GM23338 (cell line): ENCODE measurements at regions not wholly inside any gene's neighbourhood (a gene's known extent, or its start where the extent isn't known, plus 50 kb on each side); places are given as distances from the start of the nearest gene placed in this dataset.

ENCODE experiments used
- ATAC-seq: fragments of 200-7000 bp; cut with Tn5 transposase; 3 replicates; pipeline ENCODE4 v1.9.1; 2020
- DNase-seq: peaks from one replicate; pipeline ENCODE4 v3.0.0-alpha.2; 2015; ENCODE audit warnings: low spot score
- H2AFZ ChIP-seq: fragments of 200-600 bp; sonication (generic); 2 replicates; pipeline ENCODE4 v1.8.0; 2016; ENCODE audit warnings: antibody characterized with exemption, mild to moderate bottlenecking, moderate library complexity
- H3F3A ChIP-seq: fragments of 200-600 bp; sonication (generic); replicated peaks from 2 replicates; pipeline ENCODE4 v1.8.0; 2017; ENCODE audit warnings: antibody characterized with exemption, mixed run types, low read depth
- H3K27ac ChIP-seq: fragments of 200-600 bp; sonication (generic); 2 replicates; pipeline ENCODE4 v1.6.1; 2016; ENCODE audit warnings: low read depth
- H3K27me3 ChIP-seq: fragments of 200-600 bp; sonication (generic); 2 replicates; pipeline ENCODE4 v1.8.0; 2016; ENCODE audit warnings: mild to moderate bottlenecking, mixed run types, moderate library complexity; ENCODE audit not compliant: insufficient read depth
- H3K36me3 ChIP-seq: fragments of 200-600 bp; sonication (generic); 2 replicates; pipeline ENCODE4 v1.8.0; 2016; ENCODE audit warnings: mild to moderate bottlenecking; ENCODE audit not compliant: insufficient read depth
- H3K4me1 ChIP-seq: fragments of 200-600 bp; sonication (generic); 2 replicates; pipeline ENCODE4 v1.8.0; 2016; ENCODE audit warnings: mild to moderate bottlenecking, moderate library complexity; ENCODE audit not compliant: insufficient read depth
- H3K4me2 ChIP-seq: fragments of 200-600 bp; sonication (generic); 2 replicates; pipeline ENCODE4 v1.7.1; 2017; ENCODE audit warnings: mixed run types
- H3K4me3 ChIP-seq: fragments of 200-600 bp; sonication (generic); 2 replicates; pipeline ENCODE4 v1.6.1; 2016; ENCODE audit warnings: mixed run types
- H3K79me2 ChIP-seq: fragments of 200-600 bp; sonication (generic); replicated peaks from 2 replicates; pipeline ENCODE4 v1.8.0; 2017; ENCODE audit warnings: mild to moderate bottlenecking; ENCODE audit not compliant: insufficient read depth
- H3K9me2 ChIP-seq: fragments of 200-600 bp; sonication (generic); 2 replicates; pipeline ENCODE4 v1.8.0; 2017; ENCODE audit not compliant: insufficient read depth
- H4K20me1 ChIP-seq: fragments of 200-600 bp; sonication (generic); replicated peaks from 2 replicates; pipeline ENCODE4 v1.8.0; 2017; ENCODE audit warnings: mild to moderate bottlenecking; ENCODE audit not compliant: insufficient read depth
- H3K27ac Mint-ChIP-seq: 2 replicates; pipeline ENCODE4 v1.8.0; 2020; ENCODE audit warnings: inconsistent platforms, mild to moderate bottlenecking, moderate library complexity, mixed read lengths
- H3K27me3 Mint-ChIP-seq: 3 replicates; pipeline ENCODE4 v1.8.0; 2022; ENCODE audit warnings: low read depth, mild to moderate bottlenecking, moderate library complexity, mixed read lengths, inconsistent platforms; ENCODE audit not compliant: insufficient read depth, poor library complexity
- H3K36me3 Mint-ChIP-seq: 3 replicates; pipeline ENCODE4 v1.8.0; 2021; ENCODE audit warnings: low read depth, mild to moderate bottlenecking, inconsistent platforms, moderate library complexity, mixed read lengths
- H3K4me1 Mint-ChIP-seq: 3 replicates; pipeline ENCODE4 v1.8.0; 2020; ENCODE audit warnings: mild to moderate bottlenecking, inconsistent platforms, mixed read lengths
- H3K4me3 Mint-ChIP-seq: 3 replicates; pipeline ENCODE4 v1.8.0; 2021; ENCODE audit warnings: moderate library complexity, mild to moderate bottlenecking, inconsistent platforms, mixed read lengths
- H3K9me3 Mint-ChIP-seq: 3 replicates; pipeline ENCODE4 v1.8.0; 2020; ENCODE audit warnings: moderate library complexity, mild to moderate bottlenecking, inconsistent platforms, mixed read lengths
- CTCF ChIP-seq, 2 experiments: fragments of 200-600 bp in 1 of 2; sonication (generic) in 1 of 2; conservative IDR thresholded peaks; 2 replicates each; pipeline versions ENCODE4 v1.5.1 to v1.6.1; 2016 to 2017; ENCODE audit warnings: antibody characterized with exemption in 2 of 2, low read depth in 2 of 2, mild to moderate bottlenecking in 2 of 2, moderate library complexity in 1 of 2
- NANOG ChIP-seq: IDR thresholded peaks from 2 replicates; pipeline ENCODE4 v1.6.1; 2016; ENCODE audit warnings: antibody characterized with exemption, borderline replicate concordance
- REST ChIP-seq: IDR thresholded peaks from one replicate; pipeline ENCODE4 v1.6.1; 2018; ENCODE audit warnings: antibody characterized with exemption; ENCODE audit not compliant: unreplicated experiment
- ZNF331 ChIP-seq: fragments of 250-450 bp; sonication (Bioruptor Pico); IDR thresholded peaks from 2 replicates; pipeline ENCODE4 v1.5.0; 2020; ENCODE audit warnings: low read depth, mild to moderate bottlenecking, moderate library complexity

- TF ChIP-seq ZNF331 (CRISPR knock-in tag) (no peak), CTCF (conservative IDR thresholded peaks at IDR 0.05; ENCODE audit: low read depth in 2 of 2) (no peak), NANOG (no peak), REST (no peak)
- DNase-seq, result no peak
- Histone ChIP-seq H3K9me2 (no peaks in the 10 kb centered on the region), H3K4me2 (no peak overlapping the region; the same call in 1 of the 2 replicates), H4K20me1 (no peaks in the 10 kb centered on the region), H3K4me1 (no peaks in the 10 kb centered on the region), H3K4me3 (no peak overlapping the region), H2AFZ (no peak overlapping the region), H3F3A (no peaks in the 10 kb centered on the region), H3K36me3 (no peaks in the 10 kb centered on the region), H3K27me3 (no peaks in the 10 kb centered on the region), H3K27ac (no peak overlapping the region), H3K79me2 (no peaks in the 10 kb centered on the region)
- H3K4me1 Mint-ChIP-seq, result peaks cover 41% of the 10 kb centered on the region; the same call in 2 of the 3 replicates
- no peak for ATAC-seq
- no peak overlapping the region for H3K27ac Mint-ChIP-seq
- H3K4me3 Mint-ChIP-seq, result no peak overlapping the region
- peaks cover 10% of the 10 kb centered on the region for H3K27me3 Mint-ChIP-seq
- H3K9me3 Mint-ChIP-seq, result no peaks in the 10 kb centered on the region
- no peaks in the 10 kb centered on the region for H3K36me3 Mint-ChIP-seq
Observed at GRCh38 chrX:39897741-39898097, 200.0 kb downstream of the BCOR start.

GRCh38 chrX:39898147-39898546 is 199.6 kb downstream of the BCOR start:
- Histone ChIP-seq H3K27ac (no peak overlapping the region), H3K27me3 (no peaks in the 10 kb centered on the region), H4K20me1 (no peaks in the 10 kb centered on the region), H3K4me3 (no peak overlapping the region), H3F3A (no peaks in the 10 kb centered on the region), H3K9me2 (no peaks in the 10 kb centered on the region), H3K4me2 (no peak overlapping the region), H3K79me2 (no peaks in the 10 kb centered on the region), H2AFZ (no peak overlapping the region), H3K4me1 (no peaks in the 10 kb centered on the region), H3K36me3 (no peaks in the 10 kb centered on the region)
- Mint-ChIP-seq H3K4me3 (no peak overlapping the region), H3K27me3 (peaks cover 10% of the 10 kb centered on the region), H3K4me1 (peaks cover 41% of the 10 kb centered on the region; the same call in 2 of the 3 replicates), H3K36me3 (no peaks in the 10 kb centered on the region), H3K9me3 (no peaks in the 10 kb centered on the region), H3K27ac (no peak overlapping the region)
- TF ChIP-seq ZNF331 (CRISPR knock-in tag) (no peak), CTCF (conservative IDR thresholded peaks at IDR 0.05; ENCODE audit: low read depth in 2 of 2) (no peak)
- ATAC-seq (no peak), DNase-seq (no peak)
